IPS-18a (cell line): ENCODE measurements at regions not wholly inside any gene's neighbourhood (a gene's known extent, or its start where the extent isn't known, plus 50 kb on each side); places are given as distances from the start of the nearest gene placed in this dataset.

ENCODE experiments used
- H3K27ac ChIP-seq: one replicate; pipeline ENCODE4 v1.5.1; 2013; ENCODE audit warnings: low read length
- H3K27me3 ChIP-seq: one replicate; pipeline ENCODE4 v1.6.1; 2013; ENCODE audit warnings: mild to moderate bottlenecking, low read length; ENCODE audit not compliant: control insufficient read depth, insufficient read depth
- H3K36me3 ChIP-seq: one replicate; pipeline ENCODE4 v1.6.1; 2013; ENCODE audit warnings: low read depth, low read length; ENCODE audit not compliant: control insufficient read depth
- H3K4me1 ChIP-seq: one replicate; pipeline ENCODE4 v1.6.1; 2013; ENCODE audit warnings: low read depth, low read length; ENCODE audit not compliant: control insufficient read depth
- H3K4me3 ChIP-seq: one replicate; pipeline ENCODE4 v1.5.1; 2013; ENCODE audit warnings: low read length
- H3K9ac ChIP-seq: one replicate; pipeline ENCODE4 v1.6.1; 2013; ENCODE audit warnings: mild to moderate bottlenecking, low read length, moderate library complexity
- H3K9me3 ChIP-seq: one replicate; pipeline ENCODE4 v1.6.1; 2013; ENCODE audit warnings: low read depth, low read length; ENCODE audit not compliant: control insufficient read depth

DNA sequence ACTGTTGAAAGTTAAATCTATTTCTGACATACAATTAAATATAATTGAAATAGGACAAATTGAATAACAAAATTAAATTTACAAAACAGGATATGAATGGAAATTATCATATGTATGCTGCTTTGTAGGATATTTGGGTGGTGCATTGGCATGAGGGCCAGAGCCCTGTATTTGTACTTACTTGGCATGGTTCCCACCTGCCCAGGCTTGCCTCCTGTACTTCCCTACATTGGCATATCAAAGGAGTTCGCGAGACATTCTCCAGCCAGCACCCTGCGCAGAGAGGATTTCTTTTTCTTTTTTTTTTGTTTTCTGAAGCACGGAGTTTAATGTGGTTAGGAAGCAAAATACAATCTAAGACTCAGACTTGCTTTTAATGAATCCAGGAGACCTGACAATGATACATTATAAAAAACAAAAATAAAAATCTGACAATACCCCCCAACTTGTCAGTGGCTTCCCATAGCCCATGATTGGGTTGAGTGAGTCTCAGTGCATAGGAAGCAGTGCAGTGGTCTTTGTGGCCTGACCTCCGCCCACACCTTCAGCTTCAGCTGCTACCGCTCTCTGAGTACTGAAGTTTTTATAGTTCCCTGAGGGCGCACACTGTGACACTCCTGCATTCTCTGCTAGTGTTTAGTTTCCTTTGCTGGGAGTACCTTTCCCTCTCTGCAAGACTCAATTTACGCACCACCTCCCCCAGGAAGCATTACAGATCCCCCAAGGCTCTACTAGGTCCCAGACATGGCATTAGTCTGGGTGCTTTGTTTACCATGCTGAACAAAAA lies 440.8 kb downstream of the UTRN start:
- H3K9ac ChIP-seq: no peak overlapping the region
- H3K9me3 ChIP-seq: no peaks in the 10 kb centered on the region
- no peaks in the 10 kb centered on the region for H3K36me3 ChIP-seq
- no peaks in the 10 kb centered on the region for H3K27me3 ChIP-seq
- no peak overlapping the region for H3K27ac ChIP-seq
- H3K4me1 ChIP-seq: peaks cover 19% of the 10 kb centered on the region
- H3K4me3 ChIP-seq: no peak overlapping the region

DNA sequence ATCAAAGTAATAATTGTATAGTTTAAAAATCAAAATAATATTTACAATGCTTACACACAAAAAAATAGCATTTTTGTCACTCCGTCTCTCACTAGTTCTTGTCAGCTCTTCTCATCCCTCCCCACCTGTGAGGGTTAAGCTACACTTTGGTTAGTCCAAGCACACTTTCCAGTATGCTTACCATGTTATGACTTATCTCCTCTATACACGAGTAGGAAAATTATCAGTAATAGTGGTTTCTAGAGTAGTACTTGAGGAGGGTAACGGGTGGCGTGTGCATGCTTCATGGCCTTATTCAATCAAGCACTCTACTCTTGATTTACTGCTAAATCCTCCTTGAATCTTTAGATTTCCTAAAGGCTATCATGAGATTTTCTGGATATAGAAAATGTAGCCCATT lies 443.7 kb downstream of the UTRN start:
- H3K4me3 ChIP-seq: no peak overlapping the region
- H3K36me3 ChIP-seq: peaks cover 3% of the 10 kb centered on the region
- peaks cover 19% of the 10 kb centered on the region for H3K4me1 ChIP-seq
- H3K9ac ChIP-seq: no peak overlapping the region
- no peak overlapping the region for H3K27ac ChIP-seq
- no peaks in the 10 kb centered on the region for H3K9me3 ChIP-seq
- H3K27me3 ChIP-seq: no peaks in the 10 kb centered on the region

DNA sequence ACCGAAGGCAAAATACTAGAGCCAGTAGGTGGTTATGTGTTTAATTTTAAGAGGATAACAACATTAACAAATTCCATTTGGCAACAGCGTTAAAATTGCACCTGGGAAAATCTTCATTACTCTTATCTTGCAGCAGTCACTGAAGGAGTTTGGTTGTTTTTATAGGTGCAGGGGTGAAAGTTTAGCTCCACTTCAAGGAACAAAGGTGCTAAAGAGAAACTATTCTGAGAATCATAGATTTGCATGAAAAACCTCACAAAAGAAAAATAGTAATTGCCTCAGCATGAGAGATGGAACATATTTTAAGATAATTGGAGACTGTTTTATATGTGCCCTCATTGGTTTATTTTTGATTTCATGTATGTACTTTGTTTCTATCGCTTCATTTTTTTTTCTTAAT lies 444.4 kb downstream of the UTRN start:
- no peak overlapping the region for H3K27ac ChIP-seq
- no peaks in the 10 kb centered on the region for H3K27me3 ChIP-seq
- H3K9me3 ChIP-seq: no peaks in the 10 kb centered on the region

DNA sequence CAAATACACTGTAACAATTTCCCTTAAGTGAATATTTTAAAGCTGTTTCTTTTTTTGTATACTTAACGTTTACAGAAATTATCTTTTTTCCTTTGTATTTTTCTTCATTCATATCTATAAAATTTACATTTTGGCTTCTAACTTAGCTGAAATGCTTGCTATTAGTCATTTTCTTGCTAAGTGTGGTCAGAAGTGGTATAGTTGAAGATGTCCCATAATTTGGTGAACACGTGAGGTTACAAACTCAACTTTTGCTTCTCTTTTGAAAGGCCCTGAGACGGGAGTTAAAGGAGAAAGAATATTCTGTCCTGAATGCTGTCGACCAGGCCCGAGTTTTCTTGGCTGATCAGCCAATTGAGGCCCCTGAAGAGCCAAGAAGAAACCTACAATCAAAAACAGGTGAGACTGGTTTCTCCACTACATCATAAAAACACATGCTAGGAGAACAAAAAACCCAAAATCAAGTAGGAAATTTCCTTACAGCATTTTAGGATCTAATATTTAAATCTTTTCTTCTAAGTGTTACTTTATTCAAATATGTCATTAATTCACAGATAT lies 445.0 kb downstream of the UTRN start:
- Histone ChIP-seq H3K9ac (no peak overlapping the region), H3K4me1 (peaks cover 19% of the 10 kb centered on the region), H3K27ac (no peak overlapping the region), H3K36me3 (peaks cover 3% of the 10 kb centered on the region), H3K9me3 (no peaks in the 10 kb centered on the region), H3K4me3 (no peak overlapping the region), H3K27me3 (no peaks in the 10 kb centered on the region)

More for the DNA sequence above, 444.4 kb downstream of the UTRN start:
- Histone ChIP-seq H3K9ac (no peak overlapping the region), H3K36me3 (peaks cover 3% of the 10 kb centered on the region), H3K4me3 (no peak overlapping the region), H3K4me1 (peaks cover 19% of the 10 kb centered on the region)

DNA sequence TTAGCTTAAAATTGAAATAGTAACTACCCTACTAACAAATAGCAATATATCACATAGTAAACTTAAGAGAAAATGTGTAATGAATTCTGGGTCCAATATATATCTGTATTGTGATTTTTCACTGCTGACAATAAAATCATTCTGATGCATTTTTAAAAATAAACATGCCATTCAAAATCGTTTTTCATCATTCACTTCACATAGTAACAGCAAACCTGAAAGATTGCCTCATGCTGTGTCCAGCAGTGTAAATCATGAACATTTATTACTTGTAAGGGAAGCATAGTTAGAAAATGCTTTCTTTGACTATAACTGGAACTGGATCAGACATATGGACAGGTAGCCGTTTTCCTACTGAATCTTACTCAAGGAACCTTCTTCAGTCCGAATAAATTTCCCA lies 446.1 kb downstream of the UTRN start:
- H3K36me3 ChIP-seq: peaks cover 3% of the 10 kb centered on the region
- H3K27ac ChIP-seq: no peak overlapping the region
- no peak overlapping the region for H3K4me3 ChIP-seq
- H3K27me3 ChIP-seq: no peaks in the 10 kb centered on the region
- H3K9me3 ChIP-seq: no peaks in the 10 kb centered on the region
- peaks cover 13% of the 10 kb centered on the region for H3K4me1 ChIP-seq
- no peak overlapping the region for H3K9ac ChIP-seq

DNA sequence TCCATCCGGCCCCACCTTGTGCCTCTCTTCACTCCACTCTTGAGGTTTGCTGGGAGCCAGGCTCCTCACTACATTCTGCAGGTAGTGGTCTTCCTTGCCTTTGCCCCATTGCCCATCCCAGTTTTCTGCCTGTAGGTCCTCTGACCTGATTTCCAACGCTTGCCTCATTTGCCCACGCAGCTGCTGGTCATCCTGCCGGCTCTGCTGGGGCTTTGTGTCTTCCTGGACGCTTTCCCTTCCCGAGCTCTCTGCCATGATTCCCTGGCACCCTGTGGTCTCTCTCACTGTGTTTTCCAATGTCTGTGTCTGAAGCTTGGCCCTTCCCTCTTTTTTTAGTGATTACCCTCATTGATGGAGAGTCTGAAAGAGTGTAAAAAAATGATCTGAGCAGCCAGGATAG lies 451.6 kb downstream of the UTRN start:
- Histone ChIP-seq H3K27me3 (no peaks in the 10 kb centered on the region), H3K27ac (no peak overlapping the region), H3K36me3 (peaks cover 3% of the 10 kb centered on the region), H3K9ac (no peak overlapping the region), H3K9me3 (no peaks in the 10 kb centered on the region), H3K4me3 (no peak overlapping the region), H3K4me1 (no peaks in the 10 kb centered on the region)

DNA sequence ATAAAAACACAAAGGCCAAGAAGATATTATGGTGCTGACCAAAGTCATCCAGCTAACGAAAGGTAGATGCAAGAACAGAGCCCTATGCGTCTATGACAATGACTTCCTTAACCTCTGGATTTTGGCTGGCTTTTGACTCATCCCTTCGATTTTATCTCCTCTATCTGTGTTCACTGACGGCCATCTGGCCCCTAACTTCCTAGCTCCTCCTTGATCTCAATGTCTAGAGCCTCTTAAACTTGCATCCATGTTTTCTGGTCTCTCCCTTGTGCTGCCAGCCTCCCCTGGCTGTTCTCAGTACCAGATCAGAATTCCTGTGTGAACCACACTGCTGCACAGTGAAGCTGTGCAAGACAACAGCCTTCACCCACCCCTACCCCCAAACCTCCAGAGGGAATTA lies 452.9 kb downstream of the UTRN start:
- no peak overlapping the region for H3K27ac ChIP-seq
- no peaks in the 10 kb centered on the region for H3K27me3 ChIP-seq
- no peaks in the 10 kb centered on the region for H3K9me3 ChIP-seq
- no peaks in the 10 kb centered on the region for H3K36me3 ChIP-seq
- H3K4me1 ChIP-seq: no peaks in the 10 kb centered on the region
- H3K4me3 ChIP-seq: no peak overlapping the region
- H3K9ac ChIP-seq: no peak overlapping the region

DNA sequence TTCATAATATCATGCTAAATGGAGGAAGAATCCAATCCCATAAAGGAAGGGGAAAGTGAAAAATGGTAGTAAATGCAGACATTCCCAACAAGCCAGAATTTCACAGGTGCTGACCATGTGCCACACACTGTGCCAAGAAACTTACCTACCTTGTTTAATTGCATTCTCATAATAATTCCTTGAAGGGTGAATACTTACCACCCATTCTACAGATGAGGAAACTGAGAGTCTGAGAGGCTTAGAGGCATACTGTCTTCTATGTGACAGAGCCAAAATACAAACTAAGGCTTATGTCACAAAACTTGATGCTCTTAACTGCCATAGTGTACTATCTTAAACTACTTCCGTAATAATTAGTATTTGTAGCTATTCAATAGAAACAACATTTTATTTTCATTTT lies 454.7 kb downstream of the UTRN start:
- Histone ChIP-seq H3K4me3 (no peak overlapping the region), H3K4me1 (peaks cover 4% of the 10 kb centered on the region), H3K9ac (no peak overlapping the region), H3K9me3 (no peaks in the 10 kb centered on the region), H3K27me3 (no peaks in the 10 kb centered on the region), H3K27ac (no peak overlapping the region), H3K36me3 (no peaks in the 10 kb centered on the region)

DNA sequence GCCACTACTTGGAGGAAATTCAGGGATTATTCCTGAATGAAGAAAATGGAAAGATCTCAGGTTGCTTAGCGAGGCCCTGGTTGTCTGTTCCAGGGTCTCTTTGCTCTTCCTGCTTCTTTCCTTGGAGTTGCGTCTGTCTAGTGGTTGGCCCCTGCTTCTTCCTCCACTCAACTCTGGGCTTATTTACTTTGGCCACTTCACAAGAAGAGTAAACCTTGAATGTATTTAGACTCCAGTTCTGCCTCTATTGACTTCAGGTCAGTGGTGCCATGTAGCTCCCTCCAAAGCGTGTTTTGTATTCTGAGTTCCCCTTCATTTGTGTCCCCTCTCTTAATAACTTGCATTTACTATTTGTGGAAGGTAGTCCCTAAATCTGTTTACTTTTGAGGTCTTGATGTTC lies 456.5 kb downstream of the UTRN start:
- H3K27me3 ChIP-seq: no peaks in the 10 kb centered on the region
- peaks cover 11% of the 10 kb centered on the region for H3K4me1 ChIP-seq
- no peak overlapping the region for H3K27ac ChIP-seq
- no peak overlapping the region for H3K4me3 ChIP-seq
- no peaks in the 10 kb centered on the region for H3K36me3 ChIP-seq
- H3K9ac ChIP-seq: no peak overlapping the region
- H3K9me3 ChIP-seq: no peaks in the 10 kb centered on the region

DNA sequence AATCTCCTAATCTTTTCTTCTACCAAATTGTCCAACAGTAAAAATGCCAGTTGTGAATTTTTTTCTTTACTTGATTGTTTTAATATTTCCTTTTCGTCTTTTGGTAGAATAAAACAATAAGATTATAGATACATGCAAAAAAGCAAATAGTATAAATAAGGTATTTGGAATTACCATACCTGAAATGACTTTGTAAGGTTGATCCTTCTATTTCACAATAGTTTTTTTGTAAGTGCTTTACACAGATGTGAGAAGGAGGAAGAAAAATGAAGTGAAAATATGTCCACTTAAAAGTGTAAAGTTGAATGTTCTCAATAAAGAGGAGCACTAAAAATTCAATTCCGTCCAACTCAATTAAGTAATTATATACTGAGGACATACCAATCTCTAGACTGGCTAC lies 457.6 kb downstream of the UTRN start:
- no peaks in the 10 kb centered on the region for H3K9me3 ChIP-seq
- no peaks in the 10 kb centered on the region for H3K27me3 ChIP-seq
- H3K4me1 ChIP-seq: peaks cover 11% of the 10 kb centered on the region
- no peaks in the 10 kb centered on the region for H3K36me3 ChIP-seq
- no peak overlapping the region for H3K27ac ChIP-seq
- no peak overlapping the region for H3K9ac ChIP-seq
- H3K4me3 ChIP-seq: no peak overlapping the region

DNA sequence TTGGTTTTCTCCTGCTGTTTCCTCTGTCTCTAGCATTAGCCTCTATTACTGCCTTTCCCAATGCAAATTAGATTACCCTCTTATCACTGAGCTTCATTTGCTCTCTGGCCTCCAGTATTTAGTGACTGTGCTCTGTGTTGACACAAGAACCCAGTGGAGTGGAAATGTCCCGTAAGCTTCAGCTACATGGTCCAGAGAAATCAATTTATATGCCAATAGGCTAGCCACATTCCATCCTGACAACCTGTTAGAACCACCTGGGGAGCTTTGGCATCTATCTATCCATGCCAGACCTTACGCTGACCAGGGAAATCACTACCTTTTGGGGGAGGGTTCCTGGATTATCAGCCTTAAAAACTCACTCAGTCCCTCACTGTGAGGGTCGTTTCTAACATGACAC lies 459.6 kb downstream of the UTRN start:
- no peak overlapping the region for H3K9ac ChIP-seq
- H3K27ac ChIP-seq: no peak overlapping the region
- H3K36me3 ChIP-seq: no peaks in the 10 kb centered on the region
- H3K27me3 ChIP-seq: no peaks in the 10 kb centered on the region
- H3K4me1 ChIP-seq: peaks cover 11% of the 10 kb centered on the region
- no peak overlapping the region for H3K4me3 ChIP-seq
- no peaks in the 10 kb centered on the region for H3K9me3 ChIP-seq

DNA sequence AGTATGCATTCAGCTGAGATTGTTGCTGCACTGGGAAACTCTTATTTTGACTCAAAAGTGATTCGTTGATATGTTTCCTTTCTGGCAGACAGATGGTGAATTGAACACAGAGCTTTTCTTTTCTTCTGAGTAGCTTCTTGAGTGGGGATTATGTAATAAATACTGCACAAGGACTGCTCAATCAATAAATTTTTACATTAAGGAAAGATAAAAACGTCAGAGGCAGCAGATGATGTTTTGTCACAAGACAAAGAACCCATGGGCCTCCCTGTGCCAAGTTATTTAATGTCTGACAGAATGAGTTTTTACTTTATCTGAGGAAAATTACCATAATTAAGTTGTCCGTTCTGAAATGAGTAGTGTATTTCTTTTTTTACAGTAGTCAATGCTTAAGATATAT lies 460.3 kb downstream of the UTRN start:
- H3K27me3 ChIP-seq: no peaks in the 10 kb centered on the region
- no peak overlapping the region for H3K9ac ChIP-seq
- no peaks in the 10 kb centered on the region for H3K36me3 ChIP-seq
- no peak overlapping the region for H3K4me3 ChIP-seq
- no peaks in the 10 kb centered on the region for H3K9me3 ChIP-seq
- H3K4me1 ChIP-seq: peaks cover 11% of the 10 kb centered on the region
- no peak overlapping the region for H3K27ac ChIP-seq
